ENCODE measurements at regions not wholly inside any gene's neighbourhood (a gene's known extent, or its start where the extent isn't known, plus 50 kb on each side); places are given as distances from the start of the nearest gene placed in this dataset.
"Not testable (repeated sequence)": the region's sequence is repeated elsewhere in the genome, so short reads cannot be mapped to it uniquely, and the experiment has no call there.

- H3K4me1 ChIP-seq: peaks cover 0 to 24% (median 0%) of the 10 kb centered on the region in 4 donors
Observed at GRCh38 chr4:148539387-148539786, 97.2 kb upstream of the NR3C2 start.

GRCh38 chr4:148533851-148534250, 91.6 kb upstream of the NR3C2 start:
- H3K36me3 ChIP-seq, DNase-seq, H3K27ac ChIP-seq, H3K27me3 ChIP-seq, H3K4me1 ChIP-seq, H3K4me3 ChIP-seq, H3K9me3 ChIP-seq: not testable (repeated sequence)

More at GRCh38 chr4:148539387-148539786, 97.2 kb upstream of the NR3C2 start:
- H3K9me3 ChIP-seq: peaks cover 0 to 5% (median 2%) of the 10 kb centered on the region in 4 donors
- no peak for TF ChIP-seq POLR2A (IDR thresholded peaks at IDR 0.05)
- TF ChIP-seq CTCF (IDR thresholded peaks at IDR 0.05): no peak
- peak in 2 of 3 donors; percentile 58 to 75 for DNase-seq
- H3K36me3 ChIP-seq: no peaks in the 10 kb centered on the region
- H3K27ac ChIP-seq: no peak overlapping the region
- H3K27me3 ChIP-seq: no peaks in the 10 kb centered on the region
- H3K4me3 ChIP-seq: no peak overlapping the region

GRCh38 chr4:148530114-148530513, 87.9 kb upstream of the NR3C2 start:
- H3K27ac ChIP-seq: no peak overlapping the region
- no peaks in the 10 kb centered on the region for H3K27me3 ChIP-seq
- H3K9me3 ChIP-seq: peaks cover 0 to 6% (median 0%) of the 10 kb centered on the region in 4 donors
- TF ChIP-seq CTCF (IDR thresholded peaks at IDR 0.05) (no peak), POLR2A (IDR thresholded peaks at IDR 0.05) (no peak)
- no peak for DNase-seq
- H3K4me1 ChIP-seq: no peaks in the 10 kb centered on the region
- H3K36me3 ChIP-seq: no peaks in the 10 kb centered on the region
- no peak overlapping the region for H3K4me3 ChIP-seq

GRCh38 chr4:148527571-148527970, 85.4 kb upstream of the NR3C2 start:
- H3K27me3 ChIP-seq: no peaks in the 10 kb centered on the region
- no peaks in the 10 kb centered on the region for H3K9me3 ChIP-seq
- H3K27ac ChIP-seq: no peak overlapping the region
- H3K4me3 ChIP-seq: no peak overlapping the region
- no peak for TF ChIP-seq POLR2A (IDR thresholded peaks at IDR 0.05)
- TF ChIP-seq CTCF (IDR thresholded peaks at IDR 0.05): no peak
- DNase-seq: no peak
- no peaks in the 10 kb centered on the region for H3K36me3 ChIP-seq
- no peaks in the 10 kb centered on the region for H3K4me1 ChIP-seq

- no peak overlapping the region for H3K27ac ChIP-seq
- H3K36me3 ChIP-seq: no peaks in the 10 kb centered on the region
- DNase-seq: no peak
- TF ChIP-seq POLR2A (IDR thresholded peaks at IDR 0.05) (no peak), CTCF (IDR thresholded peaks at IDR 0.05) (no peak)
- no peak overlapping the region for H3K4me3 ChIP-seq
- H3K4me1 ChIP-seq: no peaks in the 10 kb centered on the region
- H3K27me3 ChIP-seq: no peaks in the 10 kb centered on the region
- no peaks in the 10 kb centered on the region for H3K9me3 ChIP-seq
Observed at GRCh38 chr4:148522995-148523394, 80.8 kb upstream of the NR3C2 start.

- Histone ChIP-seq H3K27ac (no peak overlapping the region), H3K4me3 (no peak overlapping the region), H3K36me3 (no peaks in the 10 kb centered on the region), H3K27me3 (no peaks in the 10 kb centered on the region), H3K9me3 (peaks cover 0 to 7% (median 0%) of the 10 kb centered on the region in 4 donors), H3K4me1 (no peaks in the 10 kb centered on the region)
- TF ChIP-seq POLR2A (IDR thresholded peaks at IDR 0.05): no peak
- DNase-seq: no peak
Observed at GRCh38 chr4:148515248-148515647, 73.0 kb upstream of the NR3C2 start.

GRCh38 chr4:148514581-148514980, 72.4 kb upstream of the NR3C2 start:
- Histone ChIP-seq H3K27me3 (no peaks in the 10 kb centered on the region), H3K9me3 (peaks cover 0 to 7% (median 0%) of the 10 kb centered on the region in 4 donors), H3K36me3 (no peaks in the 10 kb centered on the region), H3K27ac (no peak overlapping the region), H3K4me3 (no peak overlapping the region), H3K4me1 (no peaks in the 10 kb centered on the region)
- TF ChIP-seq CTCF (IDR thresholded peaks at IDR 0.05) (no peak), POLR2A (IDR thresholded peaks at IDR 0.05) (no peak)
- no peak for DNase-seq

Data from Peyer's patch (tissue), 4 donors.